HG03378 (cell line): ENCODE measurements at regions not wholly inside any gene's neighbourhood (a gene's known extent, or its start where the extent isn't known, plus 50 kb on each side); places are given as distances from the start of the nearest gene placed in this dataset.

Source experiments
- ATAC-seq: cut with Tn5 transposase; IDR thresholded peaks from one replicate; pipeline ENCODE4 v1.9.1; 2021; ENCODE audit warnings: mild to moderate bottlenecking, moderate library complexity; ENCODE audit not compliant: unreplicated experiment

DNA sequence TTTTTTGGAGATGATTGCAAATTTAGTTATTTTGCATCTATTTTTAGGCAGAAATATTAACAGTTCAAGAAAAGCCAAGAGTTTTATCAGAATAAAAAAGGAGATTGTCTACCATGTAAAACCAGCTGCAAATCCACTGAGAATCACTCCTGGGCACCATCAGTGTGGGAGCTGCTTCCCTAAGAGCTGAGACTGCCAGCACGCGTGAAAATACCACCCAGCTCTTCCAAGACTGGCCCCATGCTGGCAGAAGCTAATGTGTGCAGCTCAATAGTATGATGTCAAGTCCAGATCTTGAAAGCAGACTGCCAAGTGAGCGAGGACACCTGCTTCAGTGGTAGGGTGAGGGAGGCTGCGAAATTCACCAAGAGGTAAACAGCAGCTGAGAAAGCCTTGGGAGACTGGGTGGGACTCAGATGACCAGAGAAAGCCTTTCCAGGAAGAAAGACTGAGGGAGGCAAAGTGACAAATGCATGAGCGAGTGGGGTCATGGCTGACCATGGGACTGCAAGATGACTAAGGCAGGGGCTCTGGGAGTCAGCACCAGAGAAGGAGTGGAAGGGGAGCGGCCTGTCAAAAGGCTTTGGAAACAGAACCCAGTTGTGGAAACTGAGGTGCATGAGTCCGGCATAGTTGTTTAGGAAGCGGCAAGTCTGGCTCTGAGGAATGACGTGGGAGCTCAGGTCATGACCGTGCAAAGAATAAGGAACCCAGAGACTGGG is 200.9 kb downstream of the GADD45G start:
- no peak for ATAC-seq

DNA sequence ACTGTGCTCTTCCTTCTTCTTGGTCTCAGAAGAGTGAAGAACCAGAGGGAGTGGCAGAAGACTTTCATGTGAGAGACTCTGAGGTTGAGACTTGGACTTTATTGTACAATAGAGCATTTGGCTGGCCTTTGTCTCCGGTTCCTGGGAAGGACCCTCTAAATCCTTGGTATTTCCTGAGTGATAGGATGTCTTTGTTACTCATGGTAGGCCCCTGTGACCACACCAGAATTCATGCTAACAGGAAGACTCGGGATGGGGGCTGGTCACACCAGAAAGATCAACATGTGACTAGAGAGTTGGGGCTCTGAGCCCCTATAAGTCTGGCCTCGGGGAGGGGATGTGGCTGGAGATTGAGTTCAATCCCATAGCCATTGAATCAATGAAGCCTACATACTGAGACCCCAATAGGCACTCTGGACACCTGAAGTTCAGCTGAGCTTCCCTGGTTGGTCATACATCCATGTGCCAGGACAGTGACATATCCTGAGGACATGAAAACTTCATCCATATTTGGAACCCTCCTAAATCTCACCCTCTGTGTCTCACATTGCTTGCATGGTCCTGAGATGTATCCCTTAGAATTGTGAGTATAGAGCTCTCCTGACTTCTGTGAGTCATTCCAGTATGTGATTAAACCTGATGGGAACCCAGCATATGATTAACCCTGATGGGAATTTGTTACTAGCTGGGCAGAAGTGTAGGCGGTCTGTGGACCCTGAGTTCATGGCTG is 201.7 kb downstream of the GADD45G start:
- no peak for ATAC-seq

DNA sequence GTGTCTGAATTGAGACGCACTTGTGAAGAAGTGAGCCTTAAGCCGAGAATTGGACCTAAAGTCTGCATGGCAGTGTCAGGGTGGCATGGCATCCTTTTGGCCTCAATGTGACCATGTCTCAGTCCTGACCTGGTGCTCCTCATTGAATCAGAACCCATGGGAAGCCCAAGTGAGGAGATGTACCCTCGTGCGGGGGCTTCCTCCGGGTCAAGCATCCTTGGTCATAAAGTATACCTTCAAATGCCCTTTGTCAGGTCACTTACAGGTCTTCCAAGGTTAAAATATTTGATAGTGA is 202.2 kb downstream of the GADD45G start:
- no peak for ATAC-seq

DNA sequence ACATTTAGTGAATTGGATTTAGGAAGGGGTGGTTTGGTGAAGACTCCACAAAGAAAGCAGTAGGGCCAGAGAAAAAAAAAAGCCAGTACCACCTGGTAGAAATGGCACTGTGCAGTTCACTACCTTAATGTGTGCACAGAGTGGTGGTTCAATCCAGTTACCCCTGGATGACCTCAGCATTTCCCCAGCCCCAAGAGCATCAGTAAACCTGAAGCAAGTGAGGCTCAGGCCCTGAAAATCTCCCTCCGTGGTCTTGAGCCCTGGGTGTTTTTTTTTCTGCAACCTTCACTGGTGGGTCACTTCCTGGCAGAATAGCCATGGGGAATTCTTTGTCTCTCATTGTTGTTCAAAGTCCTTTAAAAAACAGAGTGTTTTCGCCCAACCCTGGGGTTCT is 202.9 kb downstream of the GADD45G start:
- no peak for ATAC-seq

DNA sequence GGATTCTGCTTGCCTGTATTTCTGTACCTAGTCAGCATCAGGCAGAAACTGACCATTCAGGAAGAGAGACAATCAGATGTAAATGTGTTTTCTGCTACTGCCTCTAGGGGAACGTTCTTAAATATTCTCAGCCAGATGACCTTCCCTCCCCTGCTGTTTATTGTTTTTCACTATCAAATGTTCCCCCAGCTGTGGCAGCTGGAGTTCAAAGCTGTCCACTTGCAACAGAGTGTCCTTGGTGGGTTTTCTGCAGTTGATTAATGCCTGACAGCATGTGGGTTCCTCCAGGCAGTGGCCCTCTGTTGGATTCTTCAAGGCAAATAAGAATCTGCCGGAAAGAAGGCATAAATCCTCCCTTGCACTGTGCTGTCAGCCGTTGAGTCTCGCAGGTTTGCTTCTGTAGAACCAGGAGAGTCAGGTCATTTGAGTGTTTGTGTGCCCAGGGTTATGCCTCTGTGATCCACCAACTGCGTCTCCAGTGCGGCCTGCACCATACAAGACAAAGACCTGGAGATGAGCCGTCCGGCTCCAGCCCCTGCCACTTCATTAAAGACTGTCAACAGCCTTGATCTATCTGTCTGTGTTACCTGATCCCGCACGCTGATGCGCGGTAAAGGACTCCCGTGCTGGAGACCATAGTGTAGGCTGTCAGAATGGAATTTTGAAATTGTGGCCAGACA is 203.4 kb downstream of the GADD45G start:
- no peak for ATAC-seq

DNA sequence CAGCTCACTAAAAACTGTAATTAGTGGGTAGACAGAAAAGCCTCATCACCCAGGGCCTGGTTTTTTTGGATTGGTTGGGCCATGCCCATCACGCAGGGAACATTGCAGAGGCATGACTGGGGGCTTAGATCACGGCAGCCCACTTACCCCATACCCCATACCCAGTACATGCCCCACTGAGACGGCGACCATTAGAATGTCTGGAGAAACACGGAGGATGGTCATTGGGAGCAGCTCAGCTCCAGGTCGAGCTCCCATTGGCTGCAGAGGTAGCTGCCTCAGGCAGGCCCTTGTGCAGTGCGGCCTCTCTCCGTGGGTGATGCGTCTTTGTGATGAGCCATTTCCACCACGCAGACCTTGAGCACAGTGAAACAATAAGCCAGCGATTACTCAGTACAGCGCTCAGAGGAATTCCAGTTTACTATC is 204.0 kb downstream of the GADD45G start:
- no peak for ATAC-seq

DNA sequence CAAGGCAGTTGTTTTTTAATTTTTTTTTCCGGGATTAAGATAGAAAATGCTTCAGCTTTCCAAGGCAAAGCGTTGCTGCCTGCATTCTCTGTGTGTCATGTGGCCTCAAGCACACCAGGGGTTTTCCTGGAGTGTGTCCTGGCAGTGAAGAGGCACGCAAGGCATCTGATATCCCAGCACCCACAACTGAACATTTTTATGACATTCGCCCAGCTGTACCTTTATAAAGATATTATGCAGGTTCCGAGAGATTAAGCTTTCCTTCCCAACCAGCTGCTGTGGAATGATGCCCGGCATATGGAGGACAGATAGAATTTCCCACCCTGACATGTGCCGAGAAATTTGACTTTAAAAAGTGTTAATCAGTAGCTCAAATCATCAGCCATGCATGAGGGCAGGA is 205.6 kb downstream of the GADD45G start:
- no peak for ATAC-seq

DNA sequence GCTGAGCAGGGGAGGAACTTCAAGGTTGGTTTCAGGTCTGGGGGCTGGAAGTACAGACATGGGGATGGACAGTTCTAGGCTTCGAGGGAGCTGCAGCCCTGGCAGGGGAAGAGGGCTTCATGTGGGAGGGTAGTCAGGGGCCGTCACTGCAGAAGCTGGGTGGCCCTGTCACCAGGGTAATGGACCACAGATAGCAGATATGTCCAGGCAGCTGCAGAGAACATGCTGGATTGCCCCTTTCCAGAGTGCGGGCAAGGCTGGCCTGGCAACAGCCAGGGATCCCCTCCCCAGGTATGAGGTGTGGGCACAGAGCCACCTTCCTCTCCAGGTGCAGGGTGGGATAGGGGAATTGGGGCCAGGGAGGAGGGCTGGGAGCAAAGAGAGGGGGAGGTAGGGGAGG is 206.5 kb downstream of the GADD45G start:
- no peak for ATAC-seq

DNA sequence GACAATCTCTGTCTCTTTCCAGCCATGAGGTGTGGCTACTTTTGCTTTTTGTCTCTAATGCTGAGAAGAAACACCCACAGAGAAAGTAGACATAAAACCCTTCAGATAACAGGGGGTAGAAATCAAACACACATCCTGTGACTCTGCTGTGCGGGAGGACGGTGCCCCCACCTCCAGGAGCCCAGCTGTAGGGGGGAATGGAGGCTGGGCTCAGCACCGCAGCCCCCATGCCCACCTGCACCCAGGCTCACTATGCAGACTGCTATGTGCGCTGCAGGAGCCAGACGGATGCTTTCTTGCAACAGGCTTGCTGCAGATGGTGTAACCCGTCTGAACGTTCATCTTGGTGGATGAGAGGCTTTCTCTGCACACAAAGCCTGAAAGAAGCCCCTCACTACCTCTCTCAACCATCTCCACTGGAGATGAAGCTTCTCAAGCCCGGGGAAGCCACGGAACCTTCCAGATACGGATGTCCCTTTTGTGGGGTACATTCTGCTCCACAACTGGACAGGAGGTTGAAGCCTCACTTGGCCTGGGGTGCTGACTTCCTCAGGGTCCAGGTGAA is 207.2 kb downstream of the GADD45G start:
- no peak for ATAC-seq

DNA sequence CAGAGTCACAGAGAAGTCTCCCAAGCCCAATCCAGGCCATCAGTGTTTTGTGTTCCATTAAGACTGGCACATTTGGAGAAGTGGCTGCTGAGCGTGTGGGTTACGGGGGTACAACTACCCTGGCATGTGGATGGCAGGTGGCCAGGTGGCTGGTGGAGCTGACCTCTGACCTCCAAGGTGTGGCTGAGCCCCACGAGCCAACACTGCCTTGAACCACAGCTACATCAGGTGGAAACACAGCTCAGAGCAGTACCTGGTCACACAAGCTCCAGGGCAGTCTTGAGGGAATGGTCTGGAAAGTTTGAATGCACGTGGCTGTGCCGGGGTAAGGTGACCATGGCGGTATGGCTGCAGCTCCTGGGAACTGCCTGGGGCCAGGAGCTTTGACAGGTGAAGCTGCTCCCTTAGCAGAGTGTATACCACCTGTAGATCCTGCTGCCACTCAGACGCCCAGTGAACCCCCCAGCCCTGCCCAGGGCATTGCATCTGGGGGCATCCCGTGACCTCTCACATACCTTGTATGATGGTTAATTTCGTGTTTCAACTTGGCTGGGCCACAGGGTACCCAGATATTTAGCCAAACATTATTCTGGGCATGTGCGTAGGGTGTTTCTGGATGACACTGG is 207.9 kb downstream of the GADD45G start:
- no peak for ATAC-seq

DNA sequence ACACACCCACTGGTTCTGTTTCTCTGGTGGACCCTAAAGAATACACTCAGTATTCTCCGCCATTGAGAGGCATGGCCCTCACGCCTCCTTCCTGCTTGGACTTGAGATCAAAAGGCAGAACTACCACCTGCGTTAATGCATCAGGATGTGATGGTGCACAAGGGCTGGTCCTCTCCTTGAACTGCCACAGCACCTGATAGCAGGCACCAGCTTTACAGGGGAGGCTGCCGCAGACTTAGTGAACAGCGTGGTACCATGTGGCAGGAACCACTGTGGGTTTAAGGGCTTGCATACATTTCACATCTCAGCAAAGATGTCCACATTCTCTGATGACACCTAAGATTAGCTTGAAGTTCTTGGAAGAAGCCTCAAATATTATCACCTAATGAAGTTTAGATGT is 208.7 kb downstream of the GADD45G start:
- no peak for ATAC-seq

DNA sequence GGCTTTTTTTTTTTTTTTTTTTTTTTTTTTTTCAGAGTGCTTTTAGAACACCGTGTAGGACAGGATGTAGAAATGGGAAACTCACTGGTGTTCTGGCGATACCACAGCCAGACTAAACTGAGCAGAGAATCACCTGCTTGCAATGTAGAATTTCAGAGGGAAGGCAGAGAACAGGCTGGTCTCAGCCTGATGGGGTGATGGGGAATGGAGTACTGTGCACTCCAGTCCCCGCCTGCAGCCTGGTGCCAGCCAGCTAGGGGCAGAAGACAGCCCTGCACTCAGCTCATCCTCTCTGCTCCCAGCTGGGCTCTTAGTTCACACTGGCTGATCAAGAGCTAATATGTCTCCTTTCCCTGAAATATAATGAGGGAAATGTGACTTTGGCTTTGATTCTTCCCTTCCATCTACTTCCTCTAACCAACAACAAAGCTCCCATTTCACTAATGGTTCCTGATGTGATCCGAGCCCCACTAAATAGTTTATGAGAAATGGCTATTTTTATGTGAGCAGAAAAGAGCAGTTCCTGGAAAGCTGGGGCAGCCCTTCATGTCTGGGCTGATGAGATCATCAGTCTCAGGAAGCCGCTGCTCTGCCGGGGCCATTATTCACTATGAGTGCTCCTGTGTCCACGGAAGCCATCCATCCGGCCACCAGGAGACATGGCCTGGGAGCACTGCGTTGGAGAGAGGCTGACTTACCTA is 209.7 kb downstream of the GADD45G start:
- no peak for ATAC-seq

DNA sequence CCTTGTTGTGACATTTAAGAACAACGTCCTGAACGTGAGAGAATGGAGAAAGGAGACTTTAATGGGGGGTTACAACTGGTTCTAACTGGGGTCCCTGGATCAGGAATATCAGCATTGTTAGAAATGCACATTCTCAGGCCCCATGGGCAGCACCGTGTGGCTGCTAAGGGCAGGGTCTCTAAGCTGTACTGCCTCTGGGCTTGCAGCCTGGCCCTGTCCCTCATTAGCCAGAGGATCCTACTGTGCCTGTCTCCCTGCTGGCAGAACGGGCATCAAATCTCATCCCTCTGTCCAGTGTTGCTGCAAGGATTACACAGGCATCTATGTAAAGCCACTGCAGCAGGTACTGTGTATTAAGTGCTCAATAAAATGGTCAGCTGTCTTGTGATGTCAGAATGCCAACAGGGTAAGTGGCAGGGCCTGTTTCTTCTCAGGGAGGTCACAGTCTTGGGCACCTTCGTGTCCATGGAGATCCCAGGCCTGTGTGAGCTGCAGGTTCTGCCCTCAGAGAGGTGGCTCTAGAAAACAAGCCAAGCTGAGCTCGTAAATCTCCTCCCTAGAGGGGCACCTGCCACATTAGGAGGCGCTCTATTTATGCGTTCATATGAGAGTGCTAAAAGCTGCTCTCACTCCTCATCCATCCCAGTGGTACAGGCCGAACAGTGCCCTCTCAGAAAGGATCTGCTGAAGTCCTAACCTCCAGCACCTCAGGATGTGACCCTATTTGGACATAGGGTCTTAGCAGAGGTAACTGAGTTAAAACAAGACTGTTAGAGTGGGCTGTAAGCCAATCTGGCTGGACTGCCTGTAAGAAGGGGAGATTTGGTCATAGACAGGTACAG is 210.5 kb downstream of the GADD45G start:
- ATAC-seq, result peak; percentile 23

DNA sequence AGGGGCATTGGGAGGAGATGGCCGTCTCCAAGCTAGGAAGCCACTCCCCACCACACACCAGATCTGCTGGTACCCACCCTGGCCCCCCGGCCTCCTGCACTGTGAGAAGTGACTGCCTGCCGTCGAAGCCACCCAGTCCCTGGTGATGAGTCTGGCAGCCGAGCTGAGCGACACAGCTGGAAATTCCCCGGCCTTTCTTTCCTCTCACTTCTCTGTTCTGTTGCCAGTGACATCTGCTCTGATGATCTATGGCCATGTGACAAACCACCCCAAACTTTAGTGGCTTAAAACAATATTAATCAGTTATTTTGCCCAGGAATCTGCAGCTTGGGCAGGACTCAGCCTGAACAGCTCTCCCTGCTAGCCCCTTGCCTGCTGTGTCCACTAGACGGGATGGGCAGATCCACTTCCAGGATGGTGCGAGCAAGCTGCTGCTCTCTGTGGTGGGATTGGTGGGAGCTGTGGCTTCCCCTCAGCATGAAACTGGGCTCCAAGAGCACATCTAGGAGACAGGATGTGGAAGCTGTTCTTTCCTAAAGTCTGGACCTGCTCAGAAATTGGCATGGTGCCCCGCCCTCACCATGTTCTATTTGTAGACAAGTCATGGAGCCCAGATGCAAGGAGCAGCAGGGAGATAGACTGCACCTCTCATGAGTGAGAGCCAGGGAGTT is 211.2 kb downstream of the GADD45G start:
- peak; percentile 87 for ATAC-seq

DNA sequence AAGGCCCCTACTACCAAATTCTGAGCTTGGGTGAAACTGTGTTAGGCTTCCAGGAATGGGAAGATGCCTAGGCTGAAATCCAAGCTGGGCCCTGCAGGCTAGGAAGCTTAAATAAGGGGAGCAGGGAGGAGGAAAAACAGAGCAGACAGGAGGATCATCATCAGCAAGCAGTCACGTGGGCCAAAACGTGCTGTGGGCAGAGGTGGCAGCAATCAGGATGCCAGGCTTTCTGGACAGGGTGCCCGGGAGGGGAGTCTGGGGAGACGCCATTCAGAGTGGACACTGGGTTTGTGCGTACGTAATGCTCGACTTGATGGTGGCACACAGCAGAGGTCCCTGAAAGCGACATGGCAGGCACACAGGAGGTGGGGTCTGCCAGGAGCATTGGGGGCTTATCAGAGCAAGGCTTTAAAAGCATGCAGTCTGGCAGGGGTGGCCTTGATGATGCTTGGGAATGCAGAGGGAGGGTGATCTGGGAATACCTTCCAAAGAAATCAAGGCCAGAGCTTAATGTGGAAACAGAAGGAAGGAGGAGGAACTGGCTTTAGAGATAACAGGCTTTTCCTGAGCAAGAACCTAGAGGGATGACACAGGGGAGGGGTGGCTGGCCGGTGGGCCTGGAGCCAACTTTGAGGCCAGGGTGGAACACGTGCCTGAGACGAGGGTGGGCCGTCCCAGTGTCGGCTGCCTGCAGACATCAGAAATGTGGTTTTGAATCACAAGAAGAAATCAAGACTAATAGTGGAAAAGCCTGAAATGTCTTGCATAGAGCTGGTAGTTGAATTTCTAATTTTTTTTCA is 212.5 kb downstream of the GADD45G start:
- no peak for ATAC-seq

DNA sequence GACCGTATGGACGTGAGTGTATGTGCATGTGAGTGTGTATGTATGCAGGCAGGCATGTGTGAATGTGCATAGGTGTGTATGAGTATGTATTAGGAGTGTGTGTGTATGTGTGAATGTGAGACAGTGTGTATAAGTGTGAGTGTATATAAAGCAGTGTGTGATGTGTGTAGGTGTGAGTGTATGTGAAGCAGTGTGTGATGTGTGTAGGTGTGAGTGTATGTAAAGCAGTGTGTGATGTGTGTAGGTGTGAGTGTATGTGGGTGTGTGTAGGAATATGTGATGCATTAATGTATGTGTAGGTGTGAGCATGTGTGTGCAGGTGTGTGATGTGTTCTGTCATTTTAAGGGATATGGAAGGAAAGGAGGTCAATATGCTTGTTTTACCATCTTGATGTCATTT is 215.5 kb downstream of the GADD45G start:
- no peak for ATAC-seq

DNA sequence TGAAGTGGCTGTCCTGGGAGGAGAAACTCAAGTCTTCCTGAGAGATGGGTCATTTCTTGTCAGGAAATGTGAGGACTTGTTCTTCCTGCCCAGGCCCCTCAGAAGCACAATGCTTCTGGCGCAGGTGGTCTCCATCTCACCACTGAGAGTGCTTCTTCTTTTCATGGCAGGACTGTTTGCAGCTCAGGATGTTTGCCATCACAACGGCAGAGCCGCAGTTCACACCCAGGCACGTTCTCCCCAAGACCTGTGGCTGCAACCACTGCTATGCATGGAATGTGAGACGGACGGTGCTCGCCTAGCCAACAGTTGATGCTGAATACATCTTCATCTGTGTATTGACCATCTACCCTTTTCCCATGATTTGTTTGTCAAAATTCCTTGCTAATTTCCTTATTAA is 216.3 kb downstream of the GADD45G start:
- ATAC-seq, result no peak

DNA sequence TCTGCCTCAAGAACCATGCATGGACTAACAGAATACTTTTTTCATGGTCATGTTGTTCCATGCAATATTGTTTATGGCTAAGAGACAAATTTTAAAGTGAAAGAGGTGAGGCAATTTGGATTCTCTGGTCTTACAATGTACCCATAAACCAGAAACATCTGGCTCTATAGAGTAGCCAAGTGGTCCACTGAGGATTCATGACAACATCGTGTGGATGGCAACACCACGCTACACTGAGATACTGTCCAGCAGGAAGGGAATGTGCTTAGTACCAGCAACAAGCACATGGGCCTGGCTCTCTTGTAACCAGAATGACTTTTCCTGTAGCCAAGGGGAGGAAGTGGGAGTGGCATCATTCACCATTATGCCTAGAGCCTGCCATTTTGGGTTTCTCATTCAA is 218.2 kb downstream of the GADD45G start:
- no peak for ATAC-seq

DNA sequence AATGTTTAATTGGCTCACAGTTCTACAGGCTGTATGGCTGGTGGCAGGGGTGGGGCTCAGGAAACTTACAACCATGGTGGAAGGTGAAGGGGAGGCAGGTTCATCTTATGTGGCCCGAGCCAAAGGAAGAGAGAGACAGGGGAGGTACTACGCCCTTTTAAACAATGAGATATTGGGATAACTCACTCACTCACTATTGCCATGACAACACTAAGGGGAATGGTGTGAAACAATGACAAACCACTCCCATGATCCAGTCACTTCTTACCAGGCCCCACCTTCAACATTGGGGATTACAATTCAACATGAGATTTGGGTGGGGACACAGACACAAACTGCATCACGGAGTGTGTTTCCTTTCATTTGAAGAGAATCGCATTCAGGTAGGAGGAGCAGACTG is 220.9 kb downstream of the GADD45G start:
- ATAC-seq, result no peak
